ES-I3 (cell line): ENCODE measurements at regions not wholly inside any gene's neighbourhood (a gene's known extent, or its start where the extent isn't known, plus 50 kb on each side); places are given as distances from the start of the nearest gene placed in this dataset.
"Not testable (repeated sequence)": the region's sequence is repeated elsewhere in the genome, so short reads cannot be mapped to it uniquely, and the experiment has no call there.

Experiments used
- H3K36me3 ChIP-seq: 2 replicates; pipeline ENCODE4 v1.6.1; 2013; ENCODE audit warnings: mild to moderate bottlenecking, low read length, control low read depth, moderate library complexity; ENCODE audit not compliant: insufficient read depth
- H3K4me1 ChIP-seq: 2 replicates; pipeline ENCODE4 v1.6.1; 2013; ENCODE audit warnings: mild to moderate bottlenecking, control low read depth, low read length; ENCODE audit not compliant: insufficient read depth
- H3K9ac ChIP-seq: 2 replicates; pipeline ENCODE4 v1.6.1; 2013; ENCODE audit warnings: low read depth, mild to moderate bottlenecking, low read length, moderate library complexity
- H3K9me3 ChIP-seq: 2 replicates; pipeline ENCODE4 v1.6.1; 2013; ENCODE audit warnings: mild to moderate bottlenecking, low read length, moderate library complexity; ENCODE audit not compliant: control insufficient read depth, insufficient read depth

GRCh38 chr15:58361273-58361759 lies 70.5 kb upstream of the LIPC start:
- H3K36me3 ChIP-seq: no peaks in the 10 kb centered on the region
- H3K9me3 ChIP-seq: no peaks in the 10 kb centered on the region
- H3K9ac ChIP-seq: no peak overlapping the region
- peaks cover 11% of the 10 kb centered on the region for H3K4me1 ChIP-seq

- Histone ChIP-seq H3K36me3 (no peaks in the 10 kb centered on the region), H3K9ac (no peak overlapping the region), H3K9me3 (no peaks in the 10 kb centered on the region), H3K4me1 (peaks cover 11% of the 10 kb centered on the region)
Measured at GRCh38 chr15:58362262-58362922, 69.4 kb upstream of the LIPC start.

GRCh38 chr15:58363118-58363517 lies 68.7 kb upstream of the LIPC start:
- H3K9me3 ChIP-seq, H3K9ac ChIP-seq, H3K36me3 ChIP-seq, H3K4me1 ChIP-seq: not testable (repeated sequence)

- not testable (repeated sequence) for H3K9ac ChIP-seq, H3K9me3 ChIP-seq
Measured at GRCh38 chr15:58363673-58364072, 68.1 kb upstream of the LIPC start.

GRCh38 chr15:58365098-58365497 lies 66.7 kb upstream of the LIPC start:
- not testable (repeated sequence) for H3K9me3 ChIP-seq, H3K36me3 ChIP-seq, H3K4me1 ChIP-seq, H3K9ac ChIP-seq

More at GRCh38 chr15:58363673-58364072, 68.1 kb upstream of the LIPC start:
- H3K36me3 ChIP-seq, H3K4me1 ChIP-seq: not testable (repeated sequence)

- Histone ChIP-seq H3K4me1 (no peaks in the 10 kb centered on the region), H3K36me3 (no peaks in the 10 kb centered on the region), H3K9me3 (peaks cover 11% of the 10 kb centered on the region; the same call in 1 of the 2 replicates), H3K9ac (no peak overlapping the region)
Measured at GRCh38 chr15:58369261-58369701, 62.5 kb upstream of the LIPC start.

- H3K9me3 ChIP-seq: peaks cover 11% of the 10 kb centered on the region; the same call in 1 of the 2 replicates
- H3K9ac ChIP-seq: no peak overlapping the region
- no peaks in the 10 kb centered on the region for H3K4me1 ChIP-seq
Measured at GRCh38 chr15:58369956-58370355, 61.8 kb upstream of the LIPC start.

GRCh38 chr15:58374147-58374546 lies 57.6 kb upstream of the LIPC start:
- Histone ChIP-seq H3K36me3 (no peaks in the 10 kb centered on the region), H3K4me1 (no peaks in the 10 kb centered on the region), H3K9me3 (peaks cover 11% of the 10 kb centered on the region; the same call in 1 of the 2 replicates), H3K9ac (no peak overlapping the region)

More at GRCh38 chr15:58369956-58370355, 61.8 kb upstream of the LIPC start:
- no peaks in the 10 kb centered on the region for H3K36me3 ChIP-seq

GRCh38 chr15:58377193-58377592 lies 54.6 kb upstream of the LIPC start:
- no peaks in the 10 kb centered on the region for H3K36me3 ChIP-seq
- no peaks in the 10 kb centered on the region for H3K4me1 ChIP-seq
- H3K9me3 ChIP-seq: peaks cover 6% of the 10 kb centered on the region; the same call in 1 of the 2 replicates
- no peak overlapping the region for H3K9ac ChIP-seq

- H3K9me3 ChIP-seq: peaks cover 3% of the 10 kb centered on the region; the same call in 1 of the 2 replicates
- no peak overlapping the region for H3K9ac ChIP-seq
- no peaks in the 10 kb centered on the region for H3K4me1 ChIP-seq
- no peaks in the 10 kb centered on the region for H3K36me3 ChIP-seq
Measured at GRCh38 chr15:58378241-58379085, 53.3 kb upstream of the LIPC start.

- not testable (repeated sequence) for H3K9ac ChIP-seq, H3K4me1 ChIP-seq, H3K9me3 ChIP-seq, H3K36me3 ChIP-seq
Measured at GRCh38 chr15:58379454-58379853, 52.3 kb upstream of the LIPC start.

- no peaks in the 10 kb centered on the region for H3K9me3 ChIP-seq
- H3K9ac ChIP-seq: no peak overlapping the region
- no peaks in the 10 kb centered on the region for H3K4me1 ChIP-seq
- no peaks in the 10 kb centered on the region for H3K36me3 ChIP-seq
Measured at GRCh38 chr15:58380280-58380945, 51.4 kb upstream of the LIPC start.

GRCh38 chr15:58381697-58382096 lies 50.1 kb upstream of the LIPC start:
- no peaks in the 10 kb centered on the region for H3K36me3 ChIP-seq

More at GRCh38 chr15:58381697-58382096, 50.1 kb upstream of the LIPC start:
- Histone ChIP-seq H3K9ac (no peak overlapping the region), H3K4me1 (no peaks in the 10 kb centered on the region), H3K9me3 (no peaks in the 10 kb centered on the region)
